H1 (cell line): ENCODE measurements at regions not wholly inside any gene's neighbourhood (a gene's known extent, or its start where the extent isn't known, plus 50 kb on each side); places are given as distances from the start of the nearest gene placed in this dataset.

Experiments used
- KDM5A ChIP-seq: fragments of 200-600 bp; IDR thresholded peaks from 2 replicates; pipeline ENCODE4 v1.7.1; 2012; ENCODE audit warnings: mild to moderate bottlenecking, low read length, inconsistent platforms, mixed read lengths
- TF ChIP-seq, protein P1 (sequence below): IDR thresholded peaks from 2 replicates; pipeline ENCODE4 v1.6.1; 2012; ENCODE audit warnings: inconsistent platforms

GRCh38 chr9:82829818-82830217, 233.1 kb downstream of the RASEF start (continued):
- TF ChIP-seq, protein P1, sequence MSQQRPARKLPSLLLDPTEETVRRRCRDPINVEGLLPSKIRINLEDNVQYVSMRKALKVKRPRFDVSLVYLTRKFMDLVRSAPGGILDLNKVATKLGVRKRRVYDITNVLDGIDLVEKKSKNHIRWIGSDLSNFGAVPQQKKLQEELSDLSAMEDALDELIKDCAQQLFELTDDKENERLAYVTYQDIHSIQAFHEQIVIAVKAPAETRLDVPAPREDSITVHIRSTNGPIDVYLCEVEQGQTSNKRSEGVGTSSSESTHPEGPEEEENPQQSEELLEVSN: no peak
- TF ChIP-seq KDM5A: no peak
